Thymus (tissue), 11 donors: ENCODE measurements at regions not wholly inside any gene's neighbourhood (a gene's known extent, or its start where the extent isn't known, plus 50 kb on each side); places are given as distances from the start of the nearest gene placed in this dataset.

ENCODE experiments used
- DNase-seq, 9 donors: peaks; one replicate each; pipeline ENCODE4 v3.0.0-alpha.2; 2013; ENCODE audit warnings: low spot score in 9 of 9, low read depth in 6 of 9, missing footprints in 1 of 9
- H3K27ac ChIP-seq, 2 donors: one replicate each; pipeline ENCODE4 v1.5.1; 2013; ENCODE audit warnings: control low read depth in 1 of 2, low read depth in 1 of 2, low read length in 1 of 2, mild to moderate bottlenecking in 1 of 2, moderate library complexity in 1 of 2
- H3K27me3 ChIP-seq, 2 donors: one replicate each; pipeline ENCODE4 v1.5.1; 2013; ENCODE audit warnings: low read length in 1 of 2; ENCODE audit not compliant: control insufficient read depth in 2 of 2, insufficient read depth in 1 of 2
- H3K36me3 ChIP-seq, 2 donors: one replicate each; pipeline ENCODE4 v1.5.1; 2013; ENCODE audit warnings: low read length in 1 of 2, mild to moderate bottlenecking in 1 of 2, moderate library complexity in 1 of 2; ENCODE audit not compliant: control insufficient read depth in 2 of 2, insufficient read depth in 2 of 2
- H3K4me1 ChIP-seq, 2 donors: one replicate each; pipeline ENCODE4 v1.5.1; 2013; ENCODE audit warnings: low read length in 2 of 2; ENCODE audit not compliant: control insufficient read depth in 2 of 2, insufficient read depth in 2 of 2
- H3K4me3 ChIP-seq, 2 donors: one replicate each; pipeline ENCODE4 v1.5.1; 2013; ENCODE audit warnings: low read length in 2 of 2, control low read depth in 1 of 2, mild to moderate bottlenecking in 1 of 2
- H3K9me3 ChIP-seq, 2 donors: one replicate each; pipeline ENCODE4 v1.5.1; 2013; ENCODE audit warnings: low read length in 1 of 2, mild to moderate bottlenecking in 1 of 2; ENCODE audit not compliant: control insufficient read depth in 2 of 2, insufficient read depth in 1 of 2
- WGBS: extraction: QIAGEN DNeasy Blood & Tissue Kit; methylation state at CpG from one replicate; pipeline ENCODE4 v1.1.7; 2013; 5-methylcytosine and 5-hydroxymethylcytosine counted together
- donor health status: healthy.

GRCh38 chr13:65965501-65965900 is 1264.6 kb downstream of the PCDH9 start:
- WGBS = 93% methylated on average over 2 of the region's 2 CpGs
- Histone ChIP-seq H3K4me3 (no peak overlapping the region), H3K27ac (no peak overlapping the region), H3K9me3 (peaks cover 0 to 3% of the 10 kb centered on the region in 2 donors), H3K27me3 (no peaks in the 10 kb centered on the region), H3K36me3 (no peaks in the 10 kb centered on the region), H3K4me1 (no peaks in the 10 kb centered on the region)
- DNase-seq = no peak

GRCh38 chr13:65964672-65965071 is 1265.5 kb downstream of the PCDH9 start:
- Histone ChIP-seq H3K27ac (no peak overlapping the region), H3K36me3 (no peaks in the 10 kb centered on the region), H3K9me3 (peaks cover 0 to 3% of the 10 kb centered on the region in 2 donors), H3K4me3 (no peak overlapping the region), H3K27me3 (no peaks in the 10 kb centered on the region), H3K4me1 (no peaks in the 10 kb centered on the region)
- WGBS = 96% methylated on average over 1 of the region's 1 CpG
- no peak for DNase-seq

GRCh38 chr13:65959305-65959704 is 1270.8 kb downstream of the PCDH9 start:
- Histone ChIP-seq H3K27me3 (no peaks in the 10 kb centered on the region), H3K4me3 (no peak overlapping the region), H3K27ac (no peak overlapping the region), H3K36me3 (no peaks in the 10 kb centered on the region), H3K9me3 (peaks cover 0 to 8% of the 10 kb centered on the region in 2 donors), H3K4me1 (no peaks in the 10 kb centered on the region)
- WGBS = 93% methylated on average over 2 of the region's 2 CpGs
- DNase-seq = no peak

- no peaks in the 10 kb centered on the region for H3K9me3 ChIP-seq
- no peak for DNase-seq
- no peaks in the 10 kb centered on the region for H3K4me1 ChIP-seq
- H3K36me3 ChIP-seq = no peaks in the 10 kb centered on the region
- WGBS = 95% methylated on average over 4 of the region's 4 CpGs
- H3K4me3 ChIP-seq = no peak overlapping the region
- no peak overlapping the region for H3K27ac ChIP-seq
- H3K27me3 ChIP-seq = no peaks in the 10 kb centered on the region
These were observed 1283.7 kb downstream of the PCDH9 start for GRCh38 chr13:65946387-65946786.

GRCh38 chr13:65943708-65944107 is 1286.4 kb downstream of the PCDH9 start:
- H3K27me3 ChIP-seq = no peaks in the 10 kb centered on the region
- H3K36me3 ChIP-seq = no peaks in the 10 kb centered on the region
- H3K4me3 ChIP-seq = no peak overlapping the region
- H3K27ac ChIP-seq = no peak overlapping the region
- DNase-seq = no peak
- no peaks in the 10 kb centered on the region for H3K4me1 ChIP-seq
- WGBS = 79% methylated on average over 3 of the region's 3 CpGs
- no peaks in the 10 kb centered on the region for H3K9me3 ChIP-seq

GRCh38 chr13:65943024-65943423 is 1287.1 kb downstream of the PCDH9 start:
- no peak overlapping the region for H3K27ac ChIP-seq
- H3K36me3 ChIP-seq = no peaks in the 10 kb centered on the region
- no peaks in the 10 kb centered on the region for H3K27me3 ChIP-seq
- WGBS = 95% methylated on average over 1 of the region's 1 CpG
- no peaks in the 10 kb centered on the region for H3K4me1 ChIP-seq
- no peak overlapping the region for H3K4me3 ChIP-seq
- DNase-seq = no peak
- no peaks in the 10 kb centered on the region for H3K9me3 ChIP-seq

- Histone ChIP-seq H3K9me3 (no peaks in the 10 kb centered on the region), H3K4me3 (no peak overlapping the region), H3K4me1 (no peaks in the 10 kb centered on the region), H3K27me3 (no peaks in the 10 kb centered on the region), H3K27ac (no peak overlapping the region), H3K36me3 (no peaks in the 10 kb centered on the region)
- DNase-seq = no peak
- WGBS = 95% methylated on average over 3 of the region's 3 CpGs
These were observed 1289.4 kb downstream of the PCDH9 start for GRCh38 chr13:65940720-65941119.

- Histone ChIP-seq H3K27ac (no peak overlapping the region), H3K4me3 (no peak overlapping the region), H3K4me1 (no peaks in the 10 kb centered on the region), H3K9me3 (no peaks in the 10 kb centered on the region), H3K27me3 (no peaks in the 10 kb centered on the region), H3K36me3 (no peaks in the 10 kb centered on the region)
- WGBS = 91% methylated on average over 2 of the region's 2 CpGs
- no peak for DNase-seq
These were observed 1292.9 kb downstream of the PCDH9 start for GRCh38 chr13:65937251-65937650.

- 84% methylated on average over 2 of the region's 2 CpGs for WGBS
These were observed 1293.9 kb downstream of the PCDH9 start for GRCh38 chr13:65936249-65936648.

More at GRCh38 chr13:65936249-65936648, 1293.9 kb downstream of the PCDH9 start:
- H3K4me1 ChIP-seq = no peaks in the 10 kb centered on the region
- no peaks in the 10 kb centered on the region for H3K9me3 ChIP-seq
- H3K4me3 ChIP-seq = no peak overlapping the region
- no peak for DNase-seq
- H3K27ac ChIP-seq = no peak overlapping the region
- no peaks in the 10 kb centered on the region for H3K27me3 ChIP-seq
- H3K36me3 ChIP-seq = no peaks in the 10 kb centered on the region
